Psoas muscle (tissue), 7 donors: ENCODE measurements at regions not wholly inside any gene's neighbourhood (a gene's known extent, or its start where the extent isn't known, plus 50 kb on each side); places are given as distances from the start of the nearest gene placed in this dataset.
"Not testable (repeated sequence)": the region's sequence is repeated elsewhere in the genome, so short reads cannot be mapped to it uniquely, and the experiment has no call there.

Experiments
- ATAC-seq, 4 donors: fragments of 200-7000 bp; cut with Tn5 transposase; one replicate each; pipeline ENCODE4 v1.9.1; 2020; ENCODE audit warnings: moderate library complexity in 3 of 4, mild to moderate bottlenecking in 2 of 4
- DNase-seq, 2 donors: peaks; one replicate each; pipeline ENCODE4 v3.0.0-alpha.2; 2020
- H3K27ac ChIP-seq: fragments of 200-600 bp; one replicate; pipeline ENCODE4 v1.8.0; 2022
- H3K27me3 ChIP-seq, 3 donors: fragments of 200-600 bp in 1 of 3; one replicate each; pipeline versions ENCODE4 v1.6.1 to v1.8.0; 2013 to 2022; ENCODE audit warnings: low read length in 2 of 3, mild to moderate bottlenecking in 2 of 3, moderate library complexity in 1 of 3; ENCODE audit not compliant: insufficient read depth in 3 of 3
- H3K36me3 ChIP-seq, 2 donors: fragments of 200-600 bp in 1 of 2; one replicate each; pipeline versions ENCODE4 v1.6.1 to v1.8.0; 2013 to 2022; ENCODE audit warnings: low read depth in 1 of 2, mild to moderate bottlenecking in 1 of 2, moderate library complexity in 1 of 2; ENCODE audit not compliant: insufficient read depth in 1 of 2
- H3K4me1 ChIP-seq: fragments of 200-600 bp; one replicate; pipeline ENCODE4 v1.8.0; 2022
- H3K4me3 ChIP-seq: fragments of 200-600 bp; one replicate; pipeline ENCODE4 v1.8.0; 2022; ENCODE audit warnings: mild to moderate bottlenecking
- H3K9me3 ChIP-seq: fragments of 200-600 bp; one replicate; pipeline ENCODE4 v1.8.0; 2022
- CTCF ChIP-seq: fragments of 200-600 bp; IDR thresholded peaks from one replicate; pipeline ENCODE4 v1.8.0; 2022; ENCODE audit warnings: antibody characterized with exemption
- WGBS, 3 donors: extraction: QIAGEN DNeasy Blood & Tissue Kit; methylation state at CpG; one replicate each; pipeline versions ENCODE4 v1.1.6 to v1.1.7; 2013; 5-methylcytosine and 5-hydroxymethylcytosine counted together
- intact Hi-C, 2 donors: fragments of 100-400 bp; cut with DNase I; formaldehyde crosslinking; loops; one replicate each; pipeline versions ENCODE4 v1.11.0 to v1.14.2; 2022
- donor health status: healthy with polysubstance abuse.
- donor health status: DM: no; HTN: no; CAD: no; lungs with moderate emphysema.
- donor health status: Bipolar disorder and iron deficiency.
- donor health status: healthy.
- donor health status: DM: yes; HTN: yes; CAD: no.
- donor health status: DM: no; HTN: no; CAD: no.
- donor health status: DM: yes; HTN: yes; CAD: no.

- Histone ChIP-seq H3K27ac (no peak overlapping the region), H3K36me3 (no peaks in the 10 kb centered on the region), H3K9me3 (no peaks in the 10 kb centered on the region), H3K27me3 (no peaks in the 10 kb centered on the region), H3K4me3 (no peak overlapping the region), H3K4me1 (no peaks in the 10 kb centered on the region)
- TF ChIP-seq CTCF = no peak
- intact Hi-C loops = no loop called here
- no peak for ATAC-seq
- 80 to 88% (median 83%) methylated on average over 6 of the region's 6 CpGs for WGBS, 3 donors
- DNase-seq = no peak
Observed at GRCh38 chr4:53889326-53890055, 174.9 kb downstream of the CHIC2 start.

- 21 to 32% (median 24%) methylated on average over 2 of the region's 2 CpGs for WGBS, 3 donors
- Histone ChIP-seq H3K27ac (no peak overlapping the region), H3K9me3 (no peaks in the 10 kb centered on the region), H3K4me1 (no peaks in the 10 kb centered on the region), H3K27me3 (no peaks in the 10 kb centered on the region), H3K36me3 (no peaks in the 10 kb centered on the region), H3K4me3 (no peak overlapping the region)
- intact Hi-C loops = no loop called here
- DNase-seq (no peak), ATAC-seq (no peak)
- TF ChIP-seq CTCF = no peak
Observed at GRCh38 chr4:53886090-53886489, 178.3 kb downstream of the CHIC2 start.

GRCh38 chr4:53885668-53886067 lies 178.7 kb downstream of the CHIC2 start:
- TF ChIP-seq CTCF = no peak
- ATAC-seq (peak in 2 of 4 donors; percentile 41 to 58), DNase-seq (peak; percentile 32 to 75)
- H3K4me3 ChIP-seq = no peak overlapping the region
- 38 to 42% (median 40%) methylated on average over 2 of the region's 2 CpGs for WGBS, 3 donors
- H3K4me1 ChIP-seq = no peaks in the 10 kb centered on the region
- H3K27ac ChIP-seq = no peak overlapping the region
- no peaks in the 10 kb centered on the region for H3K27me3 ChIP-seq
- intact Hi-C loops = no loop called here
- no peaks in the 10 kb centered on the region for H3K36me3 ChIP-seq
- H3K9me3 ChIP-seq = no peaks in the 10 kb centered on the region

- 81 to 88% (median 83%) methylated on average over 13 to 14 of the region's 18 CpGs for WGBS, 3 donors
- intact Hi-C loops = not testable (repeated sequence)
Observed at GRCh38 chr4:53877096-53877495, 187.3 kb downstream of the CHIC2 start.

GRCh38 chr4:53866055-53866454 lies 198.3 kb downstream of the CHIC2 start:
- ATAC-seq (no peak), DNase-seq (no peak)
- WGBS, 3 donors = 95 to 97% (median 95%) methylated on average over 8 of the region's 8 CpGs
- H3K4me1 ChIP-seq = no peaks in the 10 kb centered on the region
- H3K27ac ChIP-seq = no peak overlapping the region
- no peaks in the 10 kb centered on the region for H3K27me3 ChIP-seq
- no peak for TF ChIP-seq CTCF
- intact Hi-C loops = no loop called here
- H3K36me3 ChIP-seq = no peaks in the 10 kb centered on the region
- no peak overlapping the region for H3K4me3 ChIP-seq
- H3K9me3 ChIP-seq = no peaks in the 10 kb centered on the region

More at GRCh38 chr4:53877096-53877495, 187.3 kb downstream of the CHIC2 start:
- H3K4me3 ChIP-seq, H3K27me3 ChIP-seq, H3K36me3 ChIP-seq, H3K9me3 ChIP-seq, DNase-seq, H3K27ac ChIP-seq, H3K4me1 ChIP-seq, ATAC-seq: not testable (repeated sequence)
